HG03378 (cell line): ENCODE measurements at regions not wholly inside any gene's neighbourhood (a gene's known extent, or its start where the extent isn't known, plus 50 kb on each side); places are given as distances from the start of the nearest gene placed in this dataset.

ENCODE experiments used
- ATAC-seq: cut with Tn5 transposase; IDR thresholded peaks from one replicate; pipeline ENCODE4 v1.9.1; 2021; ENCODE audit warnings: mild to moderate bottlenecking, moderate library complexity; ENCODE audit not compliant: unreplicated experiment

- no peak for ATAC-seq
Observed at GRCh38 chr1:108082738-108083562, 117.2 kb downstream of the SLC25A24 start.

GRCh38 chr1:108082001-108082400 is 117.0 kb upstream of the VAV3 start:
- no peak for ATAC-seq

GRCh38 chr1:108080448-108080847 is 115.5 kb upstream of the VAV3 start:
- ATAC-seq = no peak

GRCh38 chr1:108079440-108080025 is 114.6 kb upstream of the VAV3 start:
- no peak for ATAC-seq

GRCh38 chr1:108077991-108078390 is 113.0 kb upstream of the VAV3 start:
- no peak for ATAC-seq

- peak; percentile 88 for ATAC-seq
Observed at GRCh38 chr1:108075055-108075454, 110.1 kb upstream of the VAV3 start.

GRCh38 chr1:108072776-108073175 is 107.8 kb upstream of the VAV3 start:
- no peak for ATAC-seq

- no peak for ATAC-seq
Observed at GRCh38 chr1:108072212-108072611, 107.2 kb upstream of the VAV3 start.

GRCh38 chr1:108071601-108072000 is 106.6 kb upstream of the VAV3 start:
- ATAC-seq = peak; percentile 45

- ATAC-seq = no peak
Observed at GRCh38 chr1:108070662-108071061, 105.7 kb upstream of the VAV3 start.

- no peak for ATAC-seq
Observed at GRCh38 chr1:108067884-108068540, 103.0 kb upstream of the VAV3 start.

- no peak for ATAC-seq
Observed at GRCh38 chr1:108066808-108067207, 101.8 kb upstream of the VAV3 start.

- no peak for ATAC-seq
Observed at GRCh38 chr1:108064255-108064654, 99.3 kb upstream of the VAV3 start.

- no peak for ATAC-seq
Observed at GRCh38 chr1:108063703-108064102, 98.7 kb upstream of the VAV3 start.

- ATAC-seq = no peak
Observed at GRCh38 chr1:108059945-108060344, 95.0 kb upstream of the VAV3 start.

GRCh38 chr1:108057541-108057940 is 92.6 kb upstream of the VAV3 start:
- no peak for ATAC-seq

GRCh38 chr1:108056436-108056990 is 91.5 kb upstream of the VAV3 start:
- ATAC-seq = no peak

- ATAC-seq = no peak
Observed at GRCh38 chr1:108055387-108055786, 90.4 kb upstream of the VAV3 start.

GRCh38 chr1:108054396-108054795 is 89.4 kb upstream of the VAV3 start:
- ATAC-seq = no peak

GRCh38 chr1:108053270-108054013 is 88.5 kb upstream of the VAV3 start:
- no peak for ATAC-seq
